BJ (cell line): ENCODE measurements at regions not wholly inside any gene's neighbourhood (a gene's known extent, or its start where the extent isn't known, plus 50 kb on each side); places are given as distances from the start of the nearest gene placed in this dataset.

Source experiments
- CTCF ChIA-PET: fragments of 350-600 bp; formaldehyde crosslinking; extraction: SDS; loops from one replicate; lab custom pipeline; 2021; ENCODE audit warnings: antibody characterized with exemption, inconsistent platforms; lab: Yijun Ruan, JAX
- POLR2A ChIA-PET: fragments of 300-600 bp; sonication (Branson Sonifier 250); formaldehyde crosslinking; extraction: SDS; loops from one replicate; lab custom pipeline; 2021; ENCODE audit warnings: antibody characterized with exemption; lab: Charles Lee
- DNase-seq: peaks from one replicate; pipeline ENCODE4 v3.0.0-alpha.2; 2011; ENCODE audit warnings: low read depth
- H3K27me3 ChIP-seq: 2 replicates; pipeline ENCODE4 v1.6.0; 2011; ENCODE audit warnings: low read length; ENCODE audit not compliant: control insufficient read depth, insufficient read depth
- H3K36me3 ChIP-seq: 2 replicates; pipeline ENCODE4 v1.5.1; 2011; ENCODE audit warnings: low read length; ENCODE audit not compliant: control insufficient read depth, insufficient read depth
- H3K4me3 ChIP-seq: 2 replicates; pipeline ENCODE4 v1.5.1; 2011; ENCODE audit warnings: low read depth, mild to moderate bottlenecking, control low read depth, low read length
- CTCF ChIP-seq: IDR thresholded peaks from 2 replicates; pipeline ENCODE4 v1.5.1; 2011; ENCODE audit warnings: low read depth, mild to moderate bottlenecking, control low read depth, inconsistent platforms, low read length, moderate library complexity; ENCODE audit not compliant: insufficient read depth

DNA sequence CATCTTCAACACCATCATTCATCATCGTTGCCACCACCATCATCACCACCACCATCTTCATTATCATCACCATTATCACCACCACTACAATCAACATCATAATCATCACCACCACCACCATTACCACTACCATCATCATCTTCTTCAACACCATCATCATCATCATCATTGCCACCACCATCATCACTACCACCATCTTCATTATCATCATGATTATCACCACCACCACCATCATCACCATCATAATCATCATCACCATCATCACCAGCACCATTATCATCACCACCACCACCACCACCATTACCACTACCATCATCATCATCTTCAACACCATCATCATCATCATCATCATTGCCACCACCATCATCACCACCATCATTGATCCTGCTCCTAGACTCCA lies 112.7 kb downstream of the OAT start:
- H3K27me3 ChIP-seq = no peaks in the 10 kb centered on the region
- POLR2A ChIA-PET = no interaction called here
- no peaks in the 10 kb centered on the region for H3K36me3 ChIP-seq
- TF ChIP-seq CTCF = no peak
- CTCF ChIA-PET = no interaction called here
- H3K4me3 ChIP-seq = no peak overlapping the region
- no peak for DNase-seq

DNA sequence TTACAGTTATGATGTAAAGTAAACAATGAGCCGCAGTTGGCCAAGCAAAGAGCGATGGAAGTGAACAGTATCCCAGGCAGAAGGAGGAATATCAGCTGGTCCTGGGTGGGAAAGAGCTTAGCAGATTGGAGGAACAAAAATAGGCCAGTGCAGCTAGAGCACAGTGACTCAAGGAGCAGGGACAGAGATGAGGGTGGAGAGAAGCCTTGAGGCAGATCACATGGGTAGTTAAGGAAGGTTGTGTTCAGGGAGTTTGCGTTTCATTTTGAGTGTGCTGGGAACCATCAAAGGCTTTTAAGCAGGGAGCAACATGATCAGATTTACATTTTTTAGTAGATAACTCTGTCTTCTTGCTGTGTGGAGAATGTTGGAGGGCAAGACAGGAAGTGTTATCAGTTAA lies 113.6 kb downstream of the OAT start:
- no peak for DNase-seq
- Histone ChIP-seq H3K36me3 (no peaks in the 10 kb centered on the region), H3K27me3 (no peaks in the 10 kb centered on the region), H3K4me3 (no peak overlapping the region)
- no peak for TF ChIP-seq CTCF
- ChIA-PET POLR2A (no interaction called here), CTCF (no interaction called here)

GRCh38 chr10:124303662-124304418 lies 114.9 kb downstream of the OAT start:
- ChIA-PET CTCF (interaction anchor here (0.8 to 1.3 kb wide), 2 partner anchors 12 to 309 kb away, joined by 3 to 5 read pairs; no protein-coding TSS in a partner anchor), POLR2A (no interaction called here)
- no peak overlapping the region for H3K4me3 ChIP-seq
- H3K27me3 ChIP-seq = no peaks in the 10 kb centered on the region
- TF ChIP-seq CTCF = no peak
- no peak for DNase-seq
- no peaks in the 10 kb centered on the region for H3K36me3 ChIP-seq

- CTCF ChIA-PET = interaction anchor here (0.7 to 1.3 kb wide), 2 partner anchors 13 to 284 kb away, joined by 3 to 5 read pairs; no protein-coding TSS in a partner anchor
- no peaks in the 10 kb centered on the region for H3K27me3 ChIP-seq
- no peak for TF ChIP-seq CTCF
- DNase-seq = no peak
- POLR2A ChIA-PET = no interaction called here
- no peaks in the 10 kb centered on the region for H3K36me3 ChIP-seq
- H3K4me3 ChIP-seq = no peak overlapping the region
These were observed 115.7 kb downstream of the OAT start for GRCh38 chr10:124302951-124303505.

DNA sequence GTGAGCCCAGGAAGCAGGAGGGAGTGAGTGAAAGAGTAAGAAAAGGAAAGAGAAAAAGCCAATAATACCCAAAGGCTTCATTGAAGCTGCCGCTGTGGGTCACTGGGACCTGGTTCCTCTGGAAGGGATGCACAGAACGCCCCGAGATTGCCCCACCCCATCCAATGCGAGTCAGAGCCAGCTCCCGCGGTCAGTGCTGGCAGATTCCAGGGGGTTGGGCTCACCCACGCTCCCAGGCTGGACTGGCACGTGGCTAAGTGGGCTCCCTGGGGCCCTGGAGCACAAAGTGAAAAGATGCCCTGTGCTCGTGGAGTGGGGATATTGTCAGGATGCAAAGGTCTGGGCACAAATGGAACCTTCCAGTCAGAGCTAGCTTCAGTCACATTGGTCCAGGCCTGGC lies 117.0 kb downstream of the OAT start:
- Histone ChIP-seq H3K27me3 (no peaks in the 10 kb centered on the region), H3K4me3 (no peak overlapping the region), H3K36me3 (no peaks in the 10 kb centered on the region)
- ChIA-PET POLR2A (no interaction called here), CTCF (interaction anchor here (1.0 to 1.7 kb wide), 2 partner anchors 12 to 87 kb away, joined by 3 to 11 read pairs; no protein-coding TSS in a partner anchor)
- DNase-seq = no peak
- no peak for TF ChIP-seq CTCF
